LHCN-M2 (cell line): ENCODE measurements at regions not wholly inside any gene's neighbourhood (a gene's known extent, or its start where the extent isn't known, plus 50 kb on each side); places are given as distances from the start of the nearest gene placed in this dataset.
A peak's percentile ranks its signal among the peaks of the same experiment; 100 is the strongest.
"Not testable (repeated sequence)": the region's sequence is repeated elsewhere in the genome, so short reads cannot be mapped to it uniquely, and the experiment has no call there.

Experiments
- DNase-seq: peaks from one replicate; pipeline ENCODE4 v3.0.0-alpha.2; 2012; ENCODE audit warnings: low read depth

GRCh38 chr20:53669517-53670313 lies 76.1 kb upstream of the ZNF217 start:
- DNase-seq, result not testable (repeated sequence)

GRCh38 chr20:53668992-53669391 lies 75.4 kb upstream of the ZNF217 start:
- DNase-seq, result no peak

GRCh38 chr20:53666144-53666543 lies 72.5 kb upstream of the ZNF217 start:
- DNase-seq, result no peak

GRCh38 chr20:53664121-53664520 lies 70.5 kb upstream of the ZNF217 start:
- DNase-seq, result no peak

GRCh38 chr20:53663521-53663920 lies 69.9 kb upstream of the ZNF217 start:
- DNase-seq, result not testable (repeated sequence)

- no peak for DNase-seq
Observed at GRCh38 chr20:53662595-53662994, 69.0 kb upstream of the ZNF217 start.

GRCh38 chr20:53660947-53661381 lies 67.3 kb upstream of the ZNF217 start:
- DNase-seq, result no peak

GRCh38 chr20:53660078-53660909 lies 66.7 kb upstream of the ZNF217 start:
- DNase-seq, result no peak

GRCh38 chr20:53658973-53659372 lies 65.3 kb upstream of the ZNF217 start:
- DNase-seq, result no peak

GRCh38 chr20:53658322-53658721 lies 64.7 kb upstream of the ZNF217 start:
- DNase-seq, result no peak

GRCh38 chr20:53657732-53658131 lies 64.1 kb upstream of the ZNF217 start:
- peak; percentile 39 for DNase-seq

GRCh38 chr20:53657279-53657678 lies 63.6 kb upstream of the ZNF217 start:
- no peak for DNase-seq

GRCh38 chr20:53656293-53657202 lies 62.9 kb upstream of the ZNF217 start:
- peak; percentile 53 for DNase-seq

GRCh38 chr20:53655625-53656292 lies 62.1 kb upstream of the ZNF217 start:
- DNase-seq, result no peak

GRCh38 chr20:53654932-53655624 lies 61.4 kb upstream of the ZNF217 start:
- no peak for DNase-seq

- not testable (repeated sequence) for DNase-seq
Observed at GRCh38 chr20:53654521-53654920, 60.9 kb upstream of the ZNF217 start.

- DNase-seq, result no peak
Observed at GRCh38 chr20:53652859-53653517, 59.3 kb upstream of the ZNF217 start.

- DNase-seq, result peak; percentile 44
Observed at GRCh38 chr20:53652090-53652858, 58.6 kb upstream of the ZNF217 start.

- DNase-seq, result not testable (repeated sequence)
Observed at GRCh38 chr20:53649493-53649892, 55.9 kb upstream of the ZNF217 start.
